ENCODE measurements at regions not wholly inside any gene's neighbourhood (a gene's known extent, or its start where the extent isn't known, plus 50 kb on each side); places are given as distances from the start of the nearest gene placed in this dataset.

GRCh38 chr20:7817286-7817685, 123.0 kb downstream of the HAO1 start:
- TF ChIP-seq CTCF (optimal IDR thresholded peaks at IDR 0.05 in 1 of 3, IDR thresholded peaks at IDR 0.05 in 1 of 3, conservative IDR thresholded peaks at IDR 0.05 in 1 of 3; ENCODE audit: extremely low read depth in 1 of 3, insufficient read depth in 2 of 3, low read length in 3 of 3) (no peak), EZH2 (IDR thresholded peaks at IDR 0.05; ENCODE audit: low read length) (no peak)

Measured in keratinocyte (primary cell).